Stomach smooth muscle (tissue), 2 donors: ENCODE measurements at regions not wholly inside any gene's neighbourhood (a gene's known extent, or its start where the extent isn't known, plus 50 kb on each side); places are given as distances from the start of the nearest gene placed in this dataset.

Experiments
- H3K27ac ChIP-seq: one replicate; pipeline ENCODE4 v1.7.0; 2013; ENCODE audit warnings: mild to moderate bottlenecking, low read length, inconsistent platforms
- H3K27me3 ChIP-seq, 2 donors: one replicate each; pipeline ENCODE4 v1.7.0; 2013; ENCODE audit warnings: low read length in 2 of 2; ENCODE audit not compliant: insufficient read depth in 2 of 2, control insufficient read depth in 1 of 2
- H3K36me3 ChIP-seq, 2 donors: one replicate each; pipeline ENCODE4 v1.7.0; 2013; ENCODE audit warnings: low read length in 2 of 2; ENCODE audit not compliant: control insufficient read depth in 2 of 2, insufficient read depth in 2 of 2
- H3K4me1 ChIP-seq: one replicate; pipeline ENCODE4 v1.7.0; 2013; ENCODE audit warnings: low read length; ENCODE audit not compliant: control insufficient read depth, insufficient read depth
- H3K4me3 ChIP-seq, 2 donors: one replicate each; pipeline ENCODE4 v1.7.0; 2013; ENCODE audit warnings: low read length in 2 of 2
- H3K9ac ChIP-seq, 2 donors: one replicate each; pipeline ENCODE4 v1.7.0; 2013; ENCODE audit warnings: low read length in 2 of 2, mild to moderate bottlenecking in 1 of 2
- H3K9me3 ChIP-seq, 2 donors: one replicate each; pipeline ENCODE4 v1.7.0; 2013; ENCODE audit warnings: low read length in 2 of 2; ENCODE audit not compliant: control insufficient read depth in 2 of 2
- donor health status: healthy.
- donor health status: Pancreatic carcinoma.

DNA sequence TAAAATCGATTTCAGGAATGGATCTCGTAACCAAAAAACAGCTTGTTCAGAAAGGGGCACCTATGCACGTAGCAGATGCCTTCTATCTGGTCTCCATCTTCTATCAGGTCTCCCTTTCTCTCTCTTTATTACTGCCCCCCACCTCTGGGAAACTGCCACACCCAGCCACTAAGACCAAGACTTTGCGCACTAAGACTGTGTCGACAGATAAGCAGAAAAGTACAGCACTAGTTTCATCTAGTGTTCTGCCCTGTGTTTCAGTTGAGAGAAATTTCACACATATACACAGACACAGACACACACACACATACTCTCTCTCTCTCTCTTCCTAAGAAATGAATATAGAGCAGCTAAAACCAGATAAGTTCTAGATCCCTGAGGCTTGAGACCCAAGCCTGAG is 210.1 kb upstream of the MAP3K1 start:
- no peak overlapping the region for H3K9ac ChIP-seq
- H3K4me1 ChIP-seq = no peaks in the 10 kb centered on the region
- H3K27ac ChIP-seq = no peak overlapping the region

DNA sequence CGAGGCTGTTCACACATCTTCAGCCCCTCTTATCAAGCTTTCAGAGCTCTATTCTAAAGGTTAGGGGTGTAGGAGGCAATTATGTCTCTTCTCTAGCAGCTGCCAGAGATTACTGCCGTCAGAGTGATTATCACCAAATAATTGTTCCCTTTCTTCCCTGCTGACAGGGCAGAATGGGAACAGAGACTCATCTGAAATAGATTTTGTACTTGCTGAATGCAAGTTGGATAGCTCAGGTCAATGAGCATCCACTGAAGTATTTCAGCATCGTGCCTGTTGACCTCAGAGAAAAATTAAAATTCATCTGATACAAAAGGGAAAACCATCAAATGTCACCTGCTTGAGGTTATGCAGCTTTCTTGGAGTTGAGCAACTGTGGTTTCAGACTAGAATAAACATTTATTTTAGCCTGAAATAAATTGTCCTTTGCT is 213.7 kb upstream of the MAP3K1 start:
- Histone ChIP-seq H3K27ac (no peak overlapping the region), H3K4me1 (no peaks in the 10 kb centered on the region), H3K4me3 (no peak overlapping the region), H3K9me3 (no peaks in the 10 kb centered on the region), H3K36me3 (no peaks in the 10 kb centered on the region), H3K27me3 (no peaks in the 10 kb centered on the region), H3K9ac (no peak overlapping the region)

More for the DNA sequence above, 210.1 kb upstream of the MAP3K1 start:
- Histone ChIP-seq H3K36me3 (no peaks in the 10 kb centered on the region), H3K9me3 (no peaks in the 10 kb centered on the region), H3K27me3 (no peaks in the 10 kb centered on the region), H3K4me3 (no peak overlapping the region)

DNA sequence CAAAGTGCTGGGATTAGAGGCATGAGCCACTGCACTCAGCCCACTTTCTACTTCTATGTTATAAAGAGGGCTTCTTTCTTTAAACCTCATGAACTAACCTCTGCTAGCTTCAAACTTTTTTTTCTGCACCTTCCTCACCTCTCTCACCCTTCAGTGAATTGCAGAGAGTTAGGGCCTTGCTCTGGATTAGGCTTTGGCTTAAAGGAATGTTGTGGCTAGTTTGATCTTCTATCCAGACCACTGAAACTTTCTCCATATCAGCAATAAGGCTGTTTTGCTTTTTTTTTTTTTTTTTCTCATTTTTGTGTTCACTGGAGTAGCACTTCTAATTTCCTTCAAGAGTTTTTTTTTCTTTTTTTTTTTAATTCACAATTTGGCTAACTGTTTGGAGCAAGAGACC is 216.4 kb upstream of the MAP3K1 start:
- no peak overlapping the region for H3K27ac ChIP-seq
- H3K27me3 ChIP-seq = peaks cover 0 to 2% of the 10 kb centered on the region in 2 donors
- H3K4me3 ChIP-seq = no peak overlapping the region
- H3K9ac ChIP-seq = no peak overlapping the region
- H3K36me3 ChIP-seq = no peaks in the 10 kb centered on the region
- no peaks in the 10 kb centered on the region for H3K9me3 ChIP-seq
- no peaks in the 10 kb centered on the region for H3K4me1 ChIP-seq

DNA sequence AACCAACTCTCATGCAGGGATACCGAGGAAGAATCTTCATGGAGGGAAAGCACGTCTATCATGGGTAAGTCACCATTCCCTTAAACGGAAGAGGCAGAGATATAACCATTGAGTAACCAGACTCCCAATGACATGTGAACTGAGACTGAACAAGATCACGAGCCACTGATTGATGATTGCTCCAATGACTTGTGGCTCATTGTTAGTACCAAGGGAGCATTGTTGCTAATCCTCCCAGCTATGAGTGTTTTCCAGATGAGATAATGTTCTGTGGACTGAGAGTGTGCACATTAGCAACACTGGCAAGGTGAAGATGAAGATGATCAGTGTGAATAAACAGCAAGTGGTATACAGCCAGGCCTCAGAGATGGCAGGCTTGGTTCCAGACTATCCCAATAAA is 219.2 kb upstream of the MAP3K1 start:
- no peak overlapping the region for H3K27ac ChIP-seq
- H3K4me3 ChIP-seq = no peak overlapping the region
- no peaks in the 10 kb centered on the region for H3K36me3 ChIP-seq
- no peaks in the 10 kb centered on the region for H3K4me1 ChIP-seq
- H3K9me3 ChIP-seq = no peaks in the 10 kb centered on the region
- peaks cover 0 to 2% of the 10 kb centered on the region in 2 donors for H3K27me3 ChIP-seq
- H3K9ac ChIP-seq = no peak overlapping the region

DNA sequence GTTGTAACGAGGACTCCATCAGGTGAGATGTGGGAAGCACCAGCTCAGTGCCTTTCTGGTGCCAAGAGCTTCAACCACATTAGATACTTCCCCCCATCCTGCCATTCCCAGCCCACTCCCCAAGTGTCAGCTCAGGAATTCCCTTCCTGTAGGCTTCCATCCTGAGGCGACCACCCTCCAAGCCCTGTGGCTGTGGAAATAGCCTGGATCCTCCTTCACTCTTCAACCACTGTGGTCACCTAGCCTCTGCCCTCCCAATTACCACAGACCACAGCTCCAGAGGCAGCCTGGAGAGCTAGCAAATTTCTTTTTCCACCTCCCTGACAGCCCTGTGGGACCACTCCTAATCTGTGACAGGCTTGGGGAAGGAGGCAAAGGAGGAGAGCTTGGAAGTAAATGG is 219.8 kb upstream of the MAP3K1 start:
- no peak overlapping the region for H3K27ac ChIP-seq
- H3K36me3 ChIP-seq = no peaks in the 10 kb centered on the region
- H3K9ac ChIP-seq = no peak overlapping the region
- H3K27me3 ChIP-seq = peaks cover 0 to 2% of the 10 kb centered on the region in 2 donors
- no peak overlapping the region for H3K4me3 ChIP-seq
- no peaks in the 10 kb centered on the region for H3K4me1 ChIP-seq
- H3K9me3 ChIP-seq = no peaks in the 10 kb centered on the region

DNA sequence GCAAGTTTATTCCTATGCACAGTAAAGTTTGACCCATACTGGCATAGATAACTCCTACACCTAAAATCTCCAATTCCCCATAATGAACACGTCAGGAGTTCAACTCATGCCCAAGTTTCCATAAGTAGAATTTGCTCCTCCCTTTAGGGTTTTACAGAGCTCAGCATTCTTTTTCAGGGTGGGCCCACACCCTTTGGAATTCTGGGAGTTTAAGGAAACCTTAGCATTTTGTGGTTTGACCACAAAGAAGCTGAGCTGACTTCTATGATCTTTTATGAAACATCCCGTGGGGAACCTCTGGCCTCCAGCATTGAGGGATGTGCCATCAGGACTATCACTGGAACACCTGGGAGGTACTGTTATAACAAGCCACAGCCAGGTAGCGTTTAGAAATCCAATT is 220.6 kb upstream of the MAP3K1 start:
- Histone ChIP-seq H3K36me3 (no peaks in the 10 kb centered on the region), H3K27ac (no peak overlapping the region), H3K9ac (no peak overlapping the region), H3K9me3 (no peaks in the 10 kb centered on the region), H3K27me3 (peaks cover 0 to 2% of the 10 kb centered on the region in 2 donors), H3K4me3 (no peak overlapping the region), H3K4me1 (no peaks in the 10 kb centered on the region)

DNA sequence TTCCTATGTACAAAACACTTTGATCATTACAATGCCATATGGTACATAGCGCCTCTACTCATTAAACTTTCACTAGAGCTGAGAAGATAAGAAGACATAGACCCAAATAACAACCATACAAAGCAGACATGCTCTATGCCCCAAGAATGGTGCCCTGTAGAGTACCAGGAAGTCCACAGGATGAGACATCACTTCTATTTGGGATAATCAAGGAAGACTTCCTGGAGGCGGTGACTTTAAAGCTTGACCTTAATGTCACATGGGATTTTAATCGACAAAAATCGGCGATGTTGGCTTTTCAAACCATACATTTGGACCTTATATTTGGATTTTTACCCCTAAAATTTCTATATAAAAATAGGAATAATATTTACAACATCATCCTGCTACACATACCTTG is 224.3 kb upstream of the MAP3K1 start:
- Histone ChIP-seq H3K9ac (no peak overlapping the region), H3K36me3 (no peaks in the 10 kb centered on the region), H3K27ac (no peak overlapping the region), H3K27me3 (peaks cover 0 to 5% of the 10 kb centered on the region in 2 donors), H3K9me3 (no peaks in the 10 kb centered on the region), H3K4me3 (no peak overlapping the region), H3K4me1 (peaks cover 6% of the 10 kb centered on the region)

DNA sequence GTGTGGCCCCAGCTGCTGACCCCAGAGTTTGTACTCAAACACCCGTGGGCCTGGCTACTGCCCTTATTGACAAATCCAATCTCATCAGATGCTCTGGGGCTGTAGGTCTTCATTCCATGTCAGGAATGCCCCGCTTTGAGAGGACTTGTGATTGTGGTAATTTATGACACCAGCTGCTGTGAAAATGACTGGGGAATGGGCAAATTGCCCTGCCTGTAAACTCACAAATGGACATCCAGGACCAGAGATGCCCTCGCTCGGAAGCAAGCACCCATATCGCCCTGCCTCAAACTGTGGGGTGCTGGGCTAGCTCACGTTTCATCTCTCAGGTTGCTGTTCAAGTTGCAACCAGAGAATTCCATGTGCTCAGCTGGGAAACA is 225.9 kb upstream of the MAP3K1 start:
- Histone ChIP-seq H3K36me3 (no peaks in the 10 kb centered on the region), H3K9me3 (peaks cover 0 to under 1% of the 10 kb centered on the region in 2 donors), H3K4me3 (no peak overlapping the region), H3K4me1 (peaks cover 6% of the 10 kb centered on the region), H3K9ac (no peak overlapping the region), H3K27ac (no peak overlapping the region), H3K27me3 (peaks cover 0 to 4% of the 10 kb centered on the region in 2 donors)

DNA sequence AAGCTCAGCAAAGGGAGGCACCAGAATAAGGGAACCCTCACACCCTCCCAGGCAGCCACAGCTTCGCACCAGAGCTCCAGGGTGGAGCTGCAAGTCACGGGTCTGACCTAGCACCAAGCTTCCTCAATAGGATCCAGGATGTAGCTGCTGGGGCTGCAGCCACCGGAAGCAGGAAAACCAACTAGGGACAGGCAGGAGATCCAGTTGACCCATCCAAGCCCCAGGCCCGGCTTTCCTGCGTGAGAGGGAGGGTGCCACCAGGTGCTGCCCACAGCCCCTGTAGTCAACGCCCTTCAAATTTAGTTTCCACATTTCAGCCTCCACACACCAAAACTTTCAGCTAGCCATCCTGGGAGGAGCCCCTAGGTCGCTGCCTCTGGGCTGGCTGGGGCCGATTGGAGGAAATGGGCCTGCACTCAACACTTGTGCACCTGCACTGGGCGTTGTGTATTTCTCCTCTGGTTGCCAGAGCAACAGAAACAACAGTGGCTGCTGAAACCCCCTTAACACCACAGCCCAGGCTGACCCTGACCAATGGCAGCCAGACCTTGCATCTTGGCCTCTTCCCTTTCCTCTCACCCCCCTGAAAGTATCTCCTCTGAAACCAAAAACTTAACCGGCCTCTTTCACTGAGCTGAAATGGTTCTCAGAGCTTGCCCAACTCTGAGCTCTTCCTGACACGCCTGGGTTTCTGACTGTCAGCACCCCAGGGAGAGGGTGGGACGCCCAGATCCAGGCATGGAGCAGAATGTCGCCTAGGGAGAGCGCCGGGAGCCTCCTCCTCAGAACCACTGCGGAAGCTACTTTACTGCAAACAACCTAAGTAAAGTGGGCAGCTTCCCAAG is 226.5 kb upstream of the MAP3K1 start:
- H3K4me1 ChIP-seq = peaks cover 6% of the 10 kb centered on the region
- no peak overlapping the region for H3K4me3 ChIP-seq
- H3K9ac ChIP-seq = no peak overlapping the region
- peaks cover 0 to 4% of the 10 kb centered on the region in 2 donors for H3K27me3 ChIP-seq
- no peaks in the 10 kb centered on the region for H3K36me3 ChIP-seq
- H3K9me3 ChIP-seq = peaks cover 3 to 5% of the 10 kb centered on the region in 2 donors
- H3K27ac ChIP-seq = no peak overlapping the region

DNA sequence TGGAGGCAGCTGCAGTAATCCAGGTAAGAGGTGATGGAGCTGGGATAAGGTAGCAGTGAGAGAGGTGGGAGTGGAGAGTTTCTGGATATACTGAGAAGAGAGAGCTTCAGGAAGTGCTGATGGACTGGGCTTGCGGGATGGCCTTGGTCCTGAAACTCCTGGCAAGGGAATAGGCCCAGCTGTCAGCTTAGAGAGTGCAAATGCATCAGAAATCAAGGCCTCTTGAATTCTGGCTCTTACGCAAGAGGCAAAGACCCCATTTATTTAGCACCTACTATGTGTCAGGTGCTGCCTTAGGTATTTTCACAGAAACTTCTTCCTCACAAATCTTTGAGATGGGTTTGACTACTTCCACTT is 227.2 kb upstream of the MAP3K1 start:
- peaks cover 3 to 5% of the 10 kb centered on the region in 2 donors for H3K9me3 ChIP-seq
- H3K9ac ChIP-seq = no peak overlapping the region
- no peaks in the 10 kb centered on the region for H3K36me3 ChIP-seq
- peaks cover 0 to 4% of the 10 kb centered on the region in 2 donors for H3K27me3 ChIP-seq
- H3K4me3 ChIP-seq = no peak overlapping the region
- no peak overlapping the region for H3K27ac ChIP-seq
- H3K4me1 ChIP-seq = peaks cover 6% of the 10 kb centered on the region

DNA sequence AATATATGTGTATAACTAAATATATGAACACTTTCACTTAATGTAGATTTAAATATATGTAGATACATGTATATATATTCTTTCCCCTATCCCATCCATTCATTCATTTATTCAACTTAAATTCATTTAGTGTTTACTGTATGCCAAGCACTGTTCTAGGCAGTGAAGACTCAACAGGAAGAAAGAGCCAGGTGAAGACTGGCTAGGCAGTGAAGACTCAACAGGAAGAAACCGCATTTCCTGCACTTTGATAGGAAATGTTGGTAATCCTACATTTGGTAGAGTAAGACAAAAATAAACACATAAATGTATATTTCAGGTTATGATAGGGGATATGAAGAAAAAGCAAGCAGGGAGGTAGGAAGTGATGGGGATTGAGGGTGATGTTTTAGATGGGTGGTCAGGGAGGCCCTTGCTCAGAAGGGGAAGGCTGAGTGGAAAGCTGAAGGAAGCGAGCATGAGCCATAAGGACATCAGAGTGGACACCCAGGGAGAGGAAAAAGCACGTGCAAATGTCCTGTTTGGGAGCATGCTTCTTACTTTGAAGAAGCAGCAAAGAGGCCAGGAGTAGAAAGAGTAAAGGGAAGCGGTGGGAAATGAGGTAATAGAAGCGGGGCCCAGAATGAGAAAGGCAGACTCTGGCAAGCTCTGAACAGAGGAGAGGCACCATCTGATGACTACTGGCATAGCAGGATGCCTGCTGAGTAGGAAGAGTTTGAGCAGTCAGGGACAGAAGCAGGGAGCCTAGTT is 227.8 kb upstream of the MAP3K1 start:
- Histone ChIP-seq H3K9ac (no peak overlapping the region), H3K4me3 (no peak overlapping the region), H3K36me3 (no peaks in the 10 kb centered on the region), H3K4me1 (peaks cover 6% of the 10 kb centered on the region), H3K27me3 (peaks cover 0 to 4% of the 10 kb centered on the region in 2 donors), H3K27ac (no peak overlapping the region), H3K9me3 (peaks cover 3 to 5% of the 10 kb centered on the region in 2 donors)
